IMR-90 (cell line): ENCODE measurements at regions not wholly inside any gene's neighbourhood (a gene's known extent, or its start where the extent isn't known, plus 50 kb on each side); places are given as distances from the start of the nearest gene placed in this dataset.

Experiments
- ATAC-seq: fragments of 200-7000 bp; cut with Tn5 transposase; 2 replicates; pipeline ENCODE4 v1.9.1; 2020; ENCODE audit warnings: low read depth, mild to moderate bottlenecking, moderate library complexity
- BruUV-seq: library from RNA; stranded (reverse); fragments of 400-500 nt; replicated peaks from 2 replicates; lab custom pipeline; 2021; lab: Mats Ljungman, UMichigan
- CTCF ChIA-PET: fragments of 300-600 bp; formaldehyde crosslinking; extraction: SDS; loops from one replicate; lab custom pipeline; 2021; ENCODE audit warnings: antibody characterized with exemption; lab: Yijun Ruan, JAX
- POLR2A ChIA-PET: fragments of 300-600 bp; sonication (Branson Sonifier 250); formaldehyde crosslinking; loops from one replicate; lab custom pipeline; 2022; ENCODE audit warnings: antibody characterized with exemption; ENCODE audit not compliant: unreplicated experiment; lab: Charles Lee
- DNase-seq: peaks from one replicate; pipeline ENCODE4 v3.0.0; 2013
- H2AFZ ChIP-seq: replicated peaks from 2 replicates; pipeline ENCODE3; 2013; ENCODE audit warnings: low read length, mild to moderate bottlenecking; ENCODE audit not compliant: poor library complexity
- H2AK5ac ChIP-seq: 2 replicates; pipeline ENCODE4 v1.6.1; 2013; ENCODE audit warnings: low read depth, low read length, inconsistent platforms
- H2AK9ac ChIP-seq: replicated peaks from 2 replicates; pipeline ENCODE3; 2013; ENCODE audit warnings: mild to moderate bottlenecking, low read depth, low read length, moderate library complexity; ENCODE audit not compliant: poor library complexity
- H2BK120ac ChIP-seq: 2 replicates; pipeline ENCODE4 v1.6.1; 2013; ENCODE audit warnings: low read depth, low read length, inconsistent platforms
- H2BK15ac ChIP-seq: 3 replicates; pipeline ENCODE4 v1.6.1; 2013; ENCODE audit warnings: low read depth, low read length, inconsistent platforms
- H2BK20ac ChIP-seq: 2 replicates; pipeline ENCODE4 v1.6.1; 2013; ENCODE audit warnings: low read depth, mild to moderate bottlenecking, inconsistent platforms, low read length, moderate library complexity
- H2BK5ac ChIP-seq: 2 replicates; pipeline ENCODE4 v1.6.1; 2013; ENCODE audit warnings: mild to moderate bottlenecking, low read depth, low read length, inconsistent platforms; ENCODE audit not compliant: poor library complexity, severe bottlenecking
- H3K14ac ChIP-seq: replicated peaks from 2 replicates; pipeline ENCODE4 v1.6.1; 2013; ENCODE audit warnings: low read depth, low read length, inconsistent platforms
- H3K18ac ChIP-seq: 2 replicates; pipeline ENCODE4 v1.6.1; 2013; ENCODE audit warnings: low read depth, low read length, control low read depth
- H3K23ac ChIP-seq: 2 replicates; pipeline ENCODE4 v1.6.1; 2013; ENCODE audit warnings: low read depth, low read length, inconsistent platforms
- H3K27ac ChIP-seq: 2 replicates; pipeline ENCODE4 v1.5.1; 2013; ENCODE audit warnings: mild to moderate bottlenecking, control low read depth, low read length; ENCODE audit not compliant: insufficient read depth
- H3K27me3 ChIP-seq: 2 replicates; pipeline ENCODE4 v1.6.1; 2013; ENCODE audit warnings: low read length; ENCODE audit not compliant: control insufficient read depth, insufficient read depth
- H3K36me3 ChIP-seq: 2 replicates; pipeline ENCODE4 v1.6.1; 2013; ENCODE audit warnings: low read length, mixed read lengths; ENCODE audit not compliant: control insufficient read depth, insufficient read depth
- H3K4ac ChIP-seq: 2 replicates; pipeline ENCODE4 v1.6.1; 2013; ENCODE audit warnings: low read depth, low read length, inconsistent platforms
- H3K4me1 ChIP-seq: 2 replicates; pipeline ENCODE4 v1.6.1; 2013; ENCODE audit warnings: low read length, mixed read lengths; ENCODE audit not compliant: control insufficient read depth, insufficient read depth
- H3K4me2 ChIP-seq: 2 replicates; pipeline ENCODE4 v1.6.1; 2013; ENCODE audit warnings: low read depth, mild to moderate bottlenecking, control low read depth, low read length, moderate library complexity
- H3K4me3 ChIP-seq: 2 replicates; pipeline ENCODE4 v1.5.1; 2013; ENCODE audit warnings: low read depth, mild to moderate bottlenecking, control low read depth, low read length, moderate library complexity; ENCODE audit not compliant: insufficient read depth
- H3K56ac ChIP-seq: 2 replicates; pipeline ENCODE4 v1.6.1; 2013; ENCODE audit warnings: low read length, inconsistent platforms; ENCODE audit not compliant: insufficient read depth; ENCODE audit errors: extremely low read depth
- H3K79me1 ChIP-seq, 2 experiments: 2 replicates each; pipeline ENCODE4 v1.6.1; 2013; ENCODE audit warnings: low read length in 2 of 2, inconsistent platforms in 1 of 2, low read depth in 1 of 2
- H3K9ac ChIP-seq: 2 replicates; pipeline ENCODE4 v1.6.1; 2013; ENCODE audit warnings: low read depth, low read length, control low read depth
- H3K9me1 ChIP-seq: 2 replicates; pipeline ENCODE4 v1.6.1; 2013; ENCODE audit warnings: low read length, inconsistent platforms; ENCODE audit not compliant: insufficient read depth
- H3K9me3 ChIP-seq: 2 replicates; pipeline ENCODE4 v1.6.1; 2013; ENCODE audit warnings: low read length; ENCODE audit not compliant: control insufficient read depth, insufficient read depth
- H4K20me1 ChIP-seq: 2 replicates; pipeline ENCODE4 v1.6.1; 2013; ENCODE audit warnings: low read length, inconsistent platforms; ENCODE audit not compliant: insufficient read depth
- H4K5ac ChIP-seq: 2 replicates; pipeline ENCODE4 v1.6.1; 2013; ENCODE audit warnings: mild to moderate bottlenecking, low read depth, low read length, control low read depth
- H4K8ac ChIP-seq, 2 experiments: 2 replicates each; pipeline ENCODE4 v1.6.1; 2013; ENCODE audit warnings: low read depth in 2 of 2, low read length in 2 of 2, control low read depth in 1 of 2, inconsistent platforms in 1 of 2
- H4K91ac ChIP-seq: 2 replicates; pipeline ENCODE4 v1.6.1; 2013; ENCODE audit warnings: low read depth, low read length, inconsistent platforms; ENCODE audit not compliant: insufficient read depth
- BHLHE40 ChIP-seq: fragments of 150-350 bp; IDR thresholded peaks from 2 replicates; pipeline ENCODE4 v1.6.1; 2016; ENCODE audit warnings: mild to moderate bottlenecking, low read depth, low read length
- CEBPB ChIP-seq: IDR thresholded peaks from 2 replicates; pipeline ENCODE4 v1.6.1; 2012; ENCODE audit warnings: low read depth, low read length, improper control_type of control experiment
- CHD1 ChIP-seq: IDR thresholded peaks from 2 replicates; pipeline ENCODE4 v1.6.1; 2012; ENCODE audit warnings: low read depth, low read length, improper control_type of control experiment
- CTCF ChIP-seq: conservative IDR thresholded peaks from 2 replicates; pipeline ENCODE4 v1.5.1; 2012; ENCODE audit warnings: mild to moderate bottlenecking, low read depth, low read length, improper control_type of control experiment
- ELK1 ChIP-seq: fragments of 150-350 bp; IDR thresholded peaks from 2 replicates; pipeline ENCODE4 v1.6.1; 2016; ENCODE audit warnings: low read depth, mild to moderate bottlenecking, low read length, moderate library complexity, borderline replicate concordance
- FOS ChIP-seq: fragments of 150-350 bp; IDR thresholded peaks from 2 replicates; pipeline ENCODE4 v1.6.1; 2016; ENCODE audit warnings: low read depth, low read length
- MAFK ChIP-seq: IDR thresholded peaks from 2 replicates; pipeline ENCODE4 v1.6.1; 2012; ENCODE audit warnings: low read depth, low read length, improper control_type of control experiment
- MAZ ChIP-seq: IDR thresholded peaks from 2 replicates; pipeline ENCODE4 v1.6.1; 2012; ENCODE audit warnings: low read depth, mild to moderate bottlenecking, low read length, improper control_type of control experiment, moderate library complexity, borderline replicate concordance
- MXI1 ChIP-seq: IDR thresholded peaks from 2 replicates; pipeline ENCODE4 v1.6.1; 2012; ENCODE audit warnings: low read depth, mild to moderate bottlenecking, low read length, moderate library complexity, borderline replicate concordance
- NFE2L2 ChIP-seq: fragments of 150-350 bp; IDR thresholded peaks from 2 replicates; pipeline ENCODE4 v1.6.1; 2016; ENCODE audit warnings: low read depth, mild to moderate bottlenecking, low read length
- POLR2A ChIP-seq: IDR thresholded peaks from 2 replicates; pipeline ENCODE4 v1.6.1; 2012; ENCODE audit warnings: mild to moderate bottlenecking, low read depth, low read length
- RAD21 ChIP-seq: IDR thresholded peaks from 2 replicates; pipeline ENCODE4 v1.6.1; 2012; ENCODE audit warnings: low read length, improper control_type of control experiment
- RCOR1 ChIP-seq: IDR thresholded peaks from 2 replicates; pipeline ENCODE4 v1.6.1; 2012; ENCODE audit warnings: mild to moderate bottlenecking, low read length, improper control_type of control experiment; ENCODE audit not compliant: insufficient replicate concordance
- RFX5 ChIP-seq: IDR thresholded peaks from 2 replicates; pipeline ENCODE4 v1.8.0; 2012; ENCODE audit warnings: low read depth, mild to moderate bottlenecking, low read length, moderate library complexity
- SMC3 ChIP-seq: fragments of 150-350 bp; IDR thresholded peaks from 2 replicates; pipeline ENCODE4 v1.6.1; 2016; ENCODE audit warnings: low read depth, mild to moderate bottlenecking, antibody characterized with exemption, low read length, moderate library complexity
- USF2 ChIP-seq: fragments of 150-350 bp; IDR thresholded peaks from 2 replicates; pipeline ENCODE4 v1.6.1; 2017; ENCODE audit warnings: mild to moderate bottlenecking, antibody characterized with exemption, low read length, low read depth
- WGBS, 2 experiments: methylation state at CpG; one replicate each; pipeline versions ENCODE4 v1.1.5 to v1.1.7; 2013; ENCODE audit warnings: missing lambda C conversion rate in 2 of 2; ENCODE audit not compliant: insufficient read length in 1 of 2; ENCODE audit errors: extremely low coverage in 2 of 2; 5-methylcytosine and 5-hydroxymethylcytosine counted together
- dilution Hi-C: fragments of 300-500 bp; cut with HindIII; formaldehyde crosslinking; loops from one replicate; pipeline ENCODE4 v1.14.3; 2018; ENCODE audit warnings: low sequenced_read_pairs; ENCODE audit not compliant: unreplicated experiment
- in situ Hi-C: fragments of 300-500 bp; cut with MboI; formaldehyde crosslinking; loops from 3 replicates; pipeline ENCODE4 v1.14.3; 2019; ENCODE audit warnings: low sequenced_read_pairs, inconsistent platforms, mixed read lengths
- intact Hi-C: fragments of 100-400 bp; cut with micrococcal nuclease; formaldehyde crosslinking; loops from 2 replicates; pipeline ENCODE4 v1.10.0; 2022

- Histone ChIP-seq H3K23ac (no peak overlapping the region), H3K9me1 (no peaks in the 10 kb centered on the region), H4K20me1 (no peaks in the 10 kb centered on the region), H4K5ac (no peak overlapping the region), H3K27ac (no peak overlapping the region), H3K27me3 (no peaks in the 10 kb centered on the region), H2BK20ac (no peak overlapping the region), H2AK9ac (no peak overlapping the region), H3K79me1 (no peaks in the 10 kb centered on the region), H3K4me3 (no peak overlapping the region), H3K18ac (no peak overlapping the region), H3K4me2 (no peak overlapping the region), H2BK5ac (no peak overlapping the region), H3K9ac (no peak overlapping the region), H2BK15ac (no peak overlapping the region), H4K91ac (no peak overlapping the region), H3K36me3 (no peaks in the 10 kb centered on the region), H3K9me3 (no peaks in the 10 kb centered on the region), H2BK120ac (no peak overlapping the region), H4K8ac (no peak overlapping the region), H3K56ac (no peak overlapping the region), H3K4me1 (no peaks in the 10 kb centered on the region), H2AFZ (no peak overlapping the region), H3K14ac (no peak overlapping the region), H3K4ac (no peak overlapping the region), H2AK5ac (no peak overlapping the region)
- intact Hi-C loops = no loop called here
- ChIA-PET POLR2A (no interaction called here), CTCF (interaction anchor here (0.6 to 0.8 kb wide), 4 partner anchors 10 to 1569 kb away, joined by 3 to 6 read pairs (median 4); no protein-coding TSS in a partner anchor)
- dilution Hi-C loops = no loop called here
- ATAC-seq (no peak), DNase-seq (peak; percentile 14)
- no CpG with 5 or more reads among the region's 2 CpGs for WGBS, 2 experiments
- TF ChIP-seq ELK1 (no peak), CEBPB (no peak), MXI1 (no peak), BHLHE40 (no peak), SMC3 (peak; percentile 47), FOS (no peak), MAFK (no peak), CHD1 (no peak), MAZ (no peak), RAD21 (peak; percentile 69), POLR2A (no peak), RFX5 (no peak), RCOR1 (no peak), NFE2L2 (no peak), USF2 (no peak), CTCF (peak; percentile 72)
- in situ Hi-C loops = loop anchor here (25.0 kb wide), 1 partner anchor 1953 kb away; no protein-coding TSS in a partner anchor
- no TSS peak for BruUV-seq
Observed at GRCh38 chr2:3959372-3959771, 256.0 kb downstream of the DCDC2C start.
